ENCODE measurements at regions not wholly inside any gene's neighbourhood (a gene's known extent, or its start where the extent isn't known, plus 50 kb on each side); places are given as distances from the start of the nearest gene placed in this dataset.

DNA sequence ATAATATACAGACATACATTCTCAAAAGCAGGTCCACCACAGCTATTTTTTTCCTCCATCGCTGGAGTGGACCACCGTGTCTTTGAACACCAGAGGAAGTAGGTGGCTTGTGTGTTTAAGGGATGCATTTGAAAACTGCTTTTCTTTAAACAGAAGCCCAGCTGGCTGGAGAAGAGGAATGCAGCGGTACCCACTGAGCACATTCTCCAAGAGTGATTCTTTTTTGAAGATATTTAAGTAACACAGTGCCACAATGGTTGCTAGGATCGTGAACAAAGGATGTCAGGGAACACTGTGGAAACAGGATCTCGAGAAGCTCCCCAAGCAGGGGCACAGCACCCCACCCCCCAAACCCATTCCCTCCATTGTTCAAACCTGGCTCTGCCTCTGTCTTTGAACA, 286.6 kb upstream of the PWP1 start:
- TF ChIP-seq, protein P1, sequence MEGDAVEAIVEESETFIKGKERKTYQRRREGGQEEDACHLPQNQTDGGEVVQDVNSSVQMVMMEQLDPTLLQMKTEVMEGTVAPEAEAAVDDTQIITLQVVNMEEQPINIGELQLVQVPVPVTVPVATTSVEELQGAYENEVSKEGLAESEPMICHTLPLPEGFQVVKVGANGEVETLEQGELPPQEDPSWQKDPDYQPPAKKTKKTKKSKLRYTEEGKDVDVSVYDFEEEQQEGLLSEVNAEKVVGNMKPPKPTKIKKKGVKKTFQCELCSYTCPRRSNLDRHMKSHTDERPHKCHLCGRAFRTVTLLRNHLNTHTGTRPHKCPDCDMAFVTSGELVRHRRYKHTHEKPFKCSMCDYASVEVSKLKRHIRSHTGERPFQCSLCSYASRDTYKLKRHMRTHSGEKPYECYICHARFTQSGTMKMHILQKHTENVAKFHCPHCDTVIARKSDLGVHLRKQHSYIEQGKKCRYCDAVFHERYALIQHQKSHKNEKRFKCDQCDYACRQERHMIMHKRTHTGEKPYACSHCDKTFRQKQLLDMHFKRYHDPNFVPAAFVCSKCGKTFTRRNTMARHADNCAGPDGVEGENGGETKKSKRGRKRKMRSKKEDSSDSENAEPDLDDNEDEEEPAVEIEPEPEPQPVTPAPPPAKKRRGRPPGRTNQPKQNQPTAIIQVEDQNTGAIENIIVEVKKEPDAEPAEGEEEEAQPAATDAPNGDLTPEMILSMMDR (IDR thresholded peaks at IDR 0.05): no peak
- no peak for TF ChIP-seq POLR2A (IDR thresholded peaks at IDR 0.05)
